ENCODE measurements at regions not wholly inside any gene's neighbourhood (a gene's known extent, or its start where the extent isn't known, plus 50 kb on each side); places are given as distances from the start of the nearest gene placed in this dataset.

DNA sequence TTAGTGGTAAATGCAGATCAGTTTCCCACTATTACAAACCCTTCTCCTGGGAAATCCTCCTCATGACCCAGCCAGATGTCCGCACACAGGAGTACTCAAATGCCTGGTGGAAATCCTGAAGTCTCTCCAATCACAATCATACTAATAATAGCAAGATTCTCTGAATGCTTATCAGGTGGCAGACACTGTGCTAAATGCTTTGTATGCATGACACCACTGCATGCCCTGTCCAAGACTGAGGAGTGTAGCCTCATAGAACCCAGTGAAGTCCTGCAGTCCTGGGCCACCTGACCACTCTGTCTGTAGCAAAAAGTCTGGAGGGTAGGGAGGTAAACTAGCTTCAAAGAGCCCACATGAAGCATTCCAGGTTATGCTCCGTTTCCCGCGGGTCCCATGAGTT, 434.8 kb upstream of the CHST9 start:
- TF ChIP-seq CTCF (conservative IDR thresholded peaks at IDR 0.05 in 1 of 2, IDR thresholded peaks at IDR 0.05 in 1 of 2; ENCODE audit: extremely low read depth in 1 of 2, insufficient read depth in 1 of 2, low read depth in 1 of 2, low read length in 2 of 2) (no peak), EZH2 (IDR thresholded peaks at IDR 0.05; ENCODE audit: borderline replicate concordance, low read length) (no peak)

Data from mammary epithelial cell (primary cell).